H1 (cell line): ENCODE measurements at regions not wholly inside any gene's neighbourhood (a gene's known extent, or its start where the extent isn't known, plus 50 kb on each side); places are given as distances from the start of the nearest gene placed in this dataset.

ENCODE experiments used
- CTCF ChIA-PET: fragments of 300-600 bp; sonication (Branson Sonifier 250); formaldehyde crosslinking; loops from one replicate; lab custom pipeline; 2021; ENCODE audit not compliant: partially characterized antibody; lab: Charles Lee
- POLR2A ChIA-PET: fragments of 300-600 bp; sonication (Branson Sonifier 250); formaldehyde crosslinking; loops from one replicate; lab custom pipeline; 2021; ENCODE audit warnings: inconsistent platforms; ENCODE audit not compliant: partially characterized antibody; lab: Charles Lee
- DNase-seq, 2 experiments: peaks; one replicate each; pipeline versions ENCODE4 v3.0.0 to v3.0.0-alpha.2; 2010 to 2022; ENCODE audit warnings: low spot score in 2 of 2, low read depth in 1 of 2, mixed read lengths in 1 of 2
- FAIRE-seq: peaks from 2 replicates; lab custom pipeline; 2011; peaks lifted over from hg19 to GRCh38; lab: Jason Lieb, UNC
- H2AFZ ChIP-seq: 2 replicates; pipeline ENCODE4 v1.8.1; 2012; ENCODE audit warnings: low read length, inconsistent platforms
- H2AK5ac ChIP-seq: 2 replicates; pipeline ENCODE4 v1.6.1; 2013; ENCODE audit warnings: low read depth, low read length
- H2BK120ac ChIP-seq: replicated peaks from 2 replicates; pipeline ENCODE3; 2013; ENCODE audit warnings: low read depth, low read length, inconsistent platforms
- H2BK12ac ChIP-seq: 2 replicates; pipeline ENCODE4 v1.6.1; 2013; ENCODE audit warnings: low read depth, low read length
- H2BK15ac ChIP-seq: 2 replicates; pipeline ENCODE4 v1.6.1; 2013; ENCODE audit warnings: low read length
- H2BK20ac ChIP-seq: 2 replicates; pipeline ENCODE4 v1.6.1; 2013; ENCODE audit warnings: low read length
- H2BK5ac ChIP-seq: 2 replicates; pipeline ENCODE4 v1.6.1; 2013; ENCODE audit warnings: low read depth, low read length
- H3K14ac ChIP-seq: 2 replicates; pipeline ENCODE4 v1.6.1; 2013; ENCODE audit warnings: inconsistent platforms; ENCODE audit not compliant: insufficient read length
- H3K18ac ChIP-seq: 2 replicates; pipeline ENCODE4 v1.6.1; 2013; ENCODE audit warnings: low read length; ENCODE audit errors: extremely low read depth
- H3K23ac ChIP-seq: 2 replicates; pipeline ENCODE4 v1.6.1; 2013; ENCODE audit warnings: inconsistent platforms; ENCODE audit not compliant: insufficient read length
- H3K23me2 ChIP-seq: 2 replicates; pipeline ENCODE4 v1.6.1; 2013; ENCODE audit warnings: low read depth, low read length
- H3K27ac ChIP-seq: 2 replicates; pipeline ENCODE4 v1.6.1; 2011; ENCODE audit warnings: low read depth, low read length, inconsistent platforms
- H3K27me3 ChIP-seq, 4 experiments: replicated peaks in 1 of 4; 1 replicate in 1 of 4; 2 replicates in 3 of 4; pipeline versions ENCODE4 v1.6.1 to v1.8.1; 2011 to 2013; ENCODE audit warnings: low read length in 3 of 4, mild to moderate bottlenecking in 3 of 4, inconsistent platforms in 2 of 4, mixed read lengths in 2 of 4, moderate library complexity in 1 of 4; ENCODE audit not compliant: control insufficient read depth in 3 of 4, insufficient read depth in 3 of 4; ENCODE audit errors: extremely low read depth in 1 of 4
- H3K36me3 ChIP-seq, 4 experiments: 2 replicates each; pipeline versions ENCODE4 v1.6.1 to v1.8.1; 2011 to 2013; ENCODE audit warnings: mild to moderate bottlenecking in 4 of 4, low read length in 3 of 4, moderate library complexity in 2 of 4, control low read depth in 1 of 4, inconsistent platforms in 1 of 4; ENCODE audit not compliant: insufficient read depth in 4 of 4, control insufficient read depth in 2 of 4
- H3K4ac ChIP-seq: replicated peaks from 2 replicates; pipeline ENCODE3; 2013; ENCODE audit warnings: low read length, low read depth, mixed read lengths, inconsistent platforms; ENCODE audit not compliant: insufficient read length
- H3K4me1 ChIP-seq, 4 experiments: replicated peaks in 1 of 4; 1 replicate in 1 of 4; 2 replicates in 3 of 4; pipeline versions ENCODE4 v1.6.1 to v1.8.1; 2011 to 2013; ENCODE audit warnings: low read length in 3 of 4, inconsistent platforms in 2 of 4, mixed read lengths in 1 of 4; ENCODE audit not compliant: insufficient read depth in 4 of 4, control insufficient read depth in 3 of 4
- H3K4me2 ChIP-seq, 2 experiments: 2 replicates each; pipeline versions ENCODE4 v1.6.1 to v1.8.1; 2011 to 2013; ENCODE audit warnings: low read depth in 2 of 2, low read length in 2 of 2, control low read depth in 1 of 2, inconsistent platforms in 1 of 2, mild to moderate bottlenecking in 1 of 2; ENCODE audit not compliant: insufficient read depth in 1 of 2
- H3K4me3 ChIP-seq, 4 experiments: fragments of 200-600, 300-600 bp in 1 of 4; sonication (generic), shearing (Covaris generic), sonication (Bioruptor Twin) in 1 of 4; 2 replicates each; pipeline versions ENCODE4 v1.5.1 to v1.8.1; 2011 to 2016; ENCODE audit warnings: low read length in 4 of 4, low read depth in 3 of 4, control low read depth in 2 of 4, inconsistent platforms in 2 of 4, mild to moderate bottlenecking in 2 of 4, mixed read lengths in 1 of 4, moderate library complexity in 1 of 4; ENCODE audit not compliant: insufficient read depth in 2 of 4; ENCODE audit errors: extremely low read depth in 1 of 4
- H3K56ac ChIP-seq: replicated peaks from 2 replicates; pipeline ENCODE3; 2013; ENCODE audit warnings: low read depth, mild to moderate bottlenecking, mixed read lengths, low read length, inconsistent platforms; ENCODE audit not compliant: insufficient read length
- H3K79me1 ChIP-seq: 2 replicates; pipeline ENCODE4 v1.6.1; 2013; ENCODE audit warnings: low read depth, low read length, control low read depth
- H3K79me2 ChIP-seq, 2 experiments: 2 replicates each; pipeline versions ENCODE4 v1.6.1 to v1.8.1; 2012 to 2013; ENCODE audit warnings: low read length in 2 of 2, mild to moderate bottlenecking in 2 of 2, inconsistent platforms in 1 of 2; ENCODE audit not compliant: insufficient read depth in 2 of 2, control insufficient read depth in 1 of 2
- H3K9ac ChIP-seq, 4 experiments: replicated peaks in 1 of 4; 1 replicate in 1 of 4; 2 replicates in 3 of 4; pipeline versions ENCODE4 v1.6.1 to v1.8.1; 2011 to 2013; ENCODE audit warnings: low read depth in 3 of 4, low read length in 3 of 4, control low read depth in 2 of 4, mild to moderate bottlenecking in 2 of 4, moderate library complexity in 2 of 4, inconsistent platforms in 1 of 4; ENCODE audit errors: extremely low read depth in 1 of 4
- H3K9me3 ChIP-seq, 2 experiments: 2 replicates each; pipeline versions ENCODE4 v1.6.1 to v1.8.1; 2012 to 2013; ENCODE audit warnings: mild to moderate bottlenecking in 2 of 2, moderate library complexity in 2 of 2, control low read depth in 1 of 2, inconsistent platforms in 1 of 2, low read depth in 1 of 2, low read length in 1 of 2, mixed read lengths in 1 of 2; ENCODE audit not compliant: insufficient read depth in 2 of 2
- H4K20me1 ChIP-seq, 2 experiments: replicated peaks in 1 of 2; 2 replicates each; pipeline versions ENCODE3 to v1.8.1; 2011 to 2013; ENCODE audit warnings: inconsistent platforms in 2 of 2, low read length in 2 of 2, mild to moderate bottlenecking in 1 of 2; ENCODE audit not compliant: insufficient read depth in 2 of 2, control insufficient read depth in 1 of 2
- H4K5ac ChIP-seq: 2 replicates; pipeline ENCODE4 v1.6.1; 2013; ENCODE audit warnings: low read length, low read depth, mixed read lengths, inconsistent platforms; ENCODE audit not compliant: insufficient read length
- H4K8ac ChIP-seq: 2 replicates; pipeline ENCODE4 v1.8.0; 2013; ENCODE audit warnings: mild to moderate bottlenecking, moderate library complexity, low read length, inconsistent platforms; ENCODE audit not compliant: insufficient read depth; ENCODE audit errors: extremely low read depth
- H4K91ac ChIP-seq: replicated peaks from 2 replicates; pipeline ENCODE3; 2013; ENCODE audit warnings: low read length, mixed read lengths, inconsistent platforms; ENCODE audit not compliant: insufficient read length
- MAX ChIP-seq: IDR thresholded peaks from 2 replicates; pipeline ENCODE4 v1.6.1; 2012; ENCODE audit warnings: inconsistent platforms
- SIX5 ChIP-seq: IDR thresholded peaks from 2 replicates; pipeline ENCODE4 v1.6.1; 2011; ENCODE audit warnings: mild to moderate bottlenecking, low read depth, low read length
- WGBS, 2 experiments: shearing (Covaris generic) in 1 of 2; methylation state at CpG; one replicate each; pipeline versions ENCODE4 v1.1.6 to v1.1.7; 2013 to 2015; ENCODE audit warnings: low lambda C conversion rate in 2 of 2, mixed read lengths in 2 of 2, inconsistent platforms in 1 of 2, low coverage in 1 of 2, missing lambda C conversion rate in 1 of 2; ENCODE audit not compliant: insufficient replicate concordance in 2 of 2, insufficient coverage in 1 of 2, insufficient read length in 1 of 2; ENCODE audit errors: extremely low coverage in 1 of 2, missing lambda C conversion rate in 1 of 2; 5-methylcytosine and 5-hydroxymethylcytosine counted together

GRCh38 chr4:188959424-188959823 is 820.2 kb downstream of the TRIML1 start:
- Histone ChIP-seq H3K56ac (no peak overlapping the region), H3K23me2 (no peaks in the 10 kb centered on the region), H3K9ac (no peak overlapping the region), H3K79me1 (no peaks in the 10 kb centered on the region), H4K5ac (no peak overlapping the region), H4K20me1 (no peaks in the 10 kb centered on the region), H4K8ac (no peak overlapping the region), H3K4ac (no peak overlapping the region), H2BK20ac (peak overlapping the region; percentile 15; the same call in 1 of the 2 replicates), H2BK120ac (no peak overlapping the region), H3K18ac (no peak overlapping the region), H3K27me3 (no peaks in the 10 kb centered on the region), H2BK12ac (no peak overlapping the region), H3K9me3 (no peaks in the 10 kb centered on the region; a peak in 1 of 4 replicates), H3K4me3 (no peak overlapping the region), H3K23ac (no peak overlapping the region), H3K14ac (no peak overlapping the region), H4K91ac (no peak overlapping the region), H3K4me1 (no peaks in the 10 kb centered on the region), H2BK5ac (no peak overlapping the region), H2AFZ (0 out of 2 replicates have a peak overlapping the region, but pooled peaks have one; percentile 10), H3K4me2 (no peak overlapping the region), H2AK5ac (no peak overlapping the region), H3K79me2 (no peaks in the 10 kb centered on the region), H3K27ac (no peak overlapping the region), H2BK15ac (no peak overlapping the region; the same call in 1 of the 2 replicates), H3K36me3 (no peaks in the 10 kb centered on the region)
- CTCF ChIA-PET, result interaction anchor here (0.8 to 3.9 kb wide), 4 partner anchors 9 to 242 kb away, joined by 3 to 25 read pairs (median 3); no protein-coding TSS in a partner anchor
- FAIRE-seq (no peak), DNase-seq (no peak)
- POLR2A ChIA-PET, result no interaction called here
- WGBS, 2 experiments, result 96% methylated on average over 6 of the region's 6 CpGs; no CpG with 5 or more reads in 1 of the 2 experiments
- no peak for TF ChIP-seq SIX5
- TF ChIP-seq MAX, result no peak
